8988T (cell line): ENCODE measurements at regions not wholly inside any gene's neighbourhood (a gene's known extent, or its start where the extent isn't known, plus 50 kb on each side); places are given as distances from the start of the nearest gene placed in this dataset.
"Not testable (repeated sequence)": the region's sequence is repeated elsewhere in the genome, so short reads cannot be mapped to it uniquely, and the experiment has no call there.

Experiments
- DNase-seq: peaks from one replicate; pipeline ENCODE4 v3.0.0; 2011

DNA sequence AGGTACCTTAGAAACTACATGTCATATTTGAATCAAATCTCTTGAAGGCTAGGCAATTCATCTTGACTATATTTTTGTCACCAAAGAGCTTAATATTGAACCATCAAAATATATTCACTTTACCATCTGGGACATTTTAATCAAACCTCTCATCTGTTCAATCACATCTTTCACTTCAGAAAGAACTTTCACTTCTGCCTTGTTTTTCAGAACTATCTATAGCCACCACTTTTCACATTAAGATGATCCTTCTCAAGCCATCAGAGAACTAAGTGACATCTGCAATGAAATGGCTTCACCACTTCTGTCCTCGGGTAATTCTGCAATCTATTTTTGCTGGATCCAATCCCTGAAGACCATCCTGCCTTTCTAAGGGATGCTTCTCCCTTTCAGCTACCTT, 57.8 kb downstream of the OR2B2 start:
- DNase-seq = no peak

DNA sequence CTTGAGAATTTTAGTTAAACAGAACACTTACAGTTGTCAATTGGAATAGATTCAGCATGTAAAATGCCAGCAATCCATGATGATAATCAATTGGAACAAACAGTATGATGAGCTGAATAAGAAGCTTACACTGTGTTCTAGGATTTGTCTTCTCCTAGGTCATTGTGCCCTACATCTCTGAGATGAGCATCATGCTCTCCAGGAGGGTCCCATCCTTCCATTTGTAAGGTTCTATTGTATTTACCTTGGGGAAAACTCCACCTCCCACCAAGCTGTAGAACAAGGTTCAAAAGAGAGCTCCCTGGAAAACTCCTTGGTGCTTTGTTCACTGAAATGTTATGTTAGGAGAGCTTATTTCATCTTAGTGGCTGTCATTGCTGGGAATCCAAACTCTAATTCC, 60.8 kb downstream of the OR2B2 start:
- no peak for DNase-seq

DNA sequence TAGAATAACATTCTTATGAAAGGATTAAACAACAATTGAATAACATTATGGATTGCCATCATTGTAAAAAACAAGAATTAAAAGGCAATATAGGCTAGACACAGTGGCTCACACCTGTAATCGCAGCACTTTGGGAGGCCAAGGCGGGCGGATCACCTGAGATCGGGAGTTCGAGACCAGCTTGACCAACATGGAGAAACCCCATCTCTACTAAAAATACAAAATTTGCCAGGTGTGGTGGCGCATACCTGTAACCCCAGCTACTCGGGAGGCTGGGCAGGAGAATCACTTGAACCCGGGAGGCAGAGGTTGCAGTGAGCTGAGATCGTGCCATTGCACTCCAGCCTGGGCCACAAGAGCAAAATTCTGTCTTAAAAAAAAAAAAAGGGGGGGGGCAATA, 63.2 kb downstream of the OR2B2 start:
- DNase-seq = not testable (repeated sequence)

DNA sequence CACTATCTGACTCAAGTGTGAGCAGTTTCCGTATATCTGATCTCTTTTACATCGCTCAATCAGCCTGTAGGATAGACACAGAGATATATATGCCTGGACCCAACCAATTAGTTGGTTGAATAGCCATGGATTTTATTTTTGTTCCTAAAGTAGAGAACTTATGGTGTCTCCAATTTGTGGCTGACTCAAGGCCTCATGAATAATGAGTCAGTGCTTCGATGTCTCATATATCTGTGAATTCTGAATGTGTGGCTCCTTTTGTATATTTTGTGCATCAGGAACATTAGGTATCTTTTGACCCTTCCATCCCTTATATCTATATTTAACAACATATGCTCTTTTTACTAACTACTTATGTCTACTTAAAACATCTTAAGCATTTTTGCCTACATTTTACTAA, 64.5 kb downstream of the OR2B2 start:
- no peak for DNase-seq

DNA sequence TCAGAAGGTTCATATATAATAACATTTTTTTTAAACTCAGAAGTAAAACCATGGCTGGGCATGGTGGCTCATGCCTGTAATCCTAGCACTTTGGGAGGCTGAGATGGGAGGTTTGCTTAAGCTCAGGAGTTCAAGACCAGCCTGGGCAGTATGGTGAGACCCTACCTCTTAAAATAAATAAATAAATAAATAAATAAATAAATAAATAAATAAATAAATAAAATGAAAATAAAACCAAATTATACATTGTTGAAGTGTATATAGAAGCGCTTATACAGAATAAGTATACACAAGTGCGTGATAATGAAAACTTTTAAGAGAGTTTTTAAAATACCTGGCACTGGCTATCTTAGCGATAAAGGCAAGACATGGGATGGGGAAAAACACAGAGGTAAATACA, 71.6 kb downstream of the OR2B2 start:
- DNase-seq = no peak

DNA sequence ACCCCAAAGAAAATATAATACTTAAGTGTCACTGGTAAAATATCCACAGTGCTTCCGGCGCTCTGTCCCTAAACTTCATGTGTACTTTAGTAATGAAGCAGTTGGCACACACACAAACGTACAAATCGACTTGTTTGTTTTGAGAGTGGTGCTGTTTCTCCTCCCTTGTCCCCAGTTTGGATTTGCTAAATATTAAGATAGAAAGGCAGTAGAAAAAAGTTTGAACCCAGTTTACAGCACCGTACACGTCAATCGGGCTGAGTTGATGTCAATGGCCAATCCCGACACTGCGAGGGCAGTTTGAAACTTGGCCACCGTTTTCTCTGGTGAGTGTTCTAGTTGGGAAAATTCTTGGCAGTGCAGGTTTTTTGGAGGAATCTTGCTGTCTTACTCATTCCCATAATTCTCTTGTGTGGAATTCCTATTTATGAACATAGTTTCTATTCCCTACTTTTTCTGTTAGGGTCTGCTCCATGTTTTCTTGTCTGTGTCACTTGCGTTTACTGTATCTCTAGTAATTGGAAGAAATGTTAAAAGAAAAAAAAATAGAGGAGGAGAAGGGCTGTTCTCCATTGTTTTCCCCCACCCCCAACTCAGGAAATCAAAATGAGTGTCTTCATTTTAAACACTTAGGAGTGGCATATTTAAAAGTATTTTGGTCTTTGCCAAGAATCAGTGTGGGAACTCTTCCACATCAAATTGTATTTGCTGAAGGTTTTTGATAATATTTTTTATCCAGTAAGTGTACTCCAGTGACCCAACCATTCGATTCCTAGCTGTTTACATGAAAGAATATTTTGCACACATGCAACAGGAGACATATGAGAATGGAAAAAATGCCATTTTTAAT, 72.3 kb downstream of the OR2B2 start:
- DNase-seq = no peak

DNA sequence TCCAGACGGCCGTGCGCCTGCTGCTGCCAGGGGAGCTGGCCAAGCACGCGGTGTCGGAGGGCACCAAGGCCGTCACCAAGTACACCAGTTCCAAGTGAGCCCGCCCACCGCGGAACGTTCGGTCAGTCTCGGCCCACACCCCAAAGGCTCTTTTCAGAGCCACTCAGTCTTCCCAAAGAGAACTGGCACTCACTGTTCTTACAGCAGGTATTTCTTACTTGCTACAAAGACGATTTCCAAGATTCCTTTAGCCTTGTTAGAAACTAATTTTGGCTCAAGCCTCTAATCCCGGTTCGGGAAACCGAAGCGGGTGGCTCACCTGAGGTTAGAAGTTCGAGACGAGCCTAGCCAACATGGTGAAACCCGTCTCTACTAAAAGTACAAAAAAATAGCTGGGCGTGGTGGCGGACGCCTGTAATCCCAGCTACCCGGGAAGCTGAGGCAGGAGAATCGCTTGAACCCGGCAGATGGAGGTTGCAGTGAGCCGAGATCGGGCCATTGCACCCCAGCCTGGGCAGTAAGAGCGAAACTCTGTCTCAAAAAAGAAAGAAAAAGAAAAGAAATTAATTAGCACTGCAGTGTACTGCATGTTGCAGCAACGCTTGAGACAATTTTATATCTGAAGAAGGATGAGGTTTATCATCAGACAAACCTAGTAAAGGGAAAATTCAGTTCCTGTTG, 73.1 kb downstream of the OR2B2 start:
- no peak for DNase-seq

DNA sequence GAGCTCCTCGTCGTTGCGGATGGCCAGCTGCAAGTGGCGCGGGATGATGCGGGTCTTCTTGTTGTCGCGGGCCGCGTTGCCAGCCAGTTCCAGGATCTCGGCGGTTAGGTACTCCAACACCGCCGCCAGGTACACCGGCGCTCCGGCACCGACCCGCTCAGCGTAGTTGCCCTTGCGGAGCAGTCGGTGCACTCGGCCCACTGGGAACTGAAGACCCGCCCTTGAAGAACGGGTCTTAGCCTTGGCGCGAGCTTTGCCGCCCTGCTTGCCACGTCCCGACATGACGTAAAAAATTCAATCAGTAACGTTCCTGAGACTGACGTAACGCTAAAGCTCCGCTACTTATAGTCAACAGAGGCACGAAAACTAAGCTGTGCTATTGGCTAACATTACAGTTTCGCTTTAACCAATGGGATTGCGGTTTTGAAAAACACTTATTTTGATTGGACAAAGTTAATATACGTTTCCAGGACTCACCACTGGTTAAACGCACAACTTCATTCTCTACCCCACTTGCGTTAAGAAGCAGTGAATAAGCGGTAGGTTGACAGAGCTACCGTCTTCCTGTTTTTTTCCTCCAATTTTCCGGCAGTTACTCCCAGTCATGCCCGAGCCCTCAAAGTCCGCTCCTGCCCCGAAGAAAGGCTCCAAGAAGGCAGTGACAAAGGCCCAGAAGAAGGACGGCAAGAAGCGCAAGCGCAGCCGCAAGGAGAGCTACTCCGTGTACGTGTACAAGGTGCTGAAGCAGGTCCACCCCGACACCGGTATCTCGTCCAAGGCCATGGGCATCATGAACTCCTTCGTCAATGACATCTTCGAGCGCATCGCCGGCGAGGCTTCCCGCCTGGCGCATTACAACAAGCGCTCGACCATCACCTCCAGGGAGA, 73.9 kb downstream of the OR2B2 start:
- no peak for DNase-seq

DNA sequence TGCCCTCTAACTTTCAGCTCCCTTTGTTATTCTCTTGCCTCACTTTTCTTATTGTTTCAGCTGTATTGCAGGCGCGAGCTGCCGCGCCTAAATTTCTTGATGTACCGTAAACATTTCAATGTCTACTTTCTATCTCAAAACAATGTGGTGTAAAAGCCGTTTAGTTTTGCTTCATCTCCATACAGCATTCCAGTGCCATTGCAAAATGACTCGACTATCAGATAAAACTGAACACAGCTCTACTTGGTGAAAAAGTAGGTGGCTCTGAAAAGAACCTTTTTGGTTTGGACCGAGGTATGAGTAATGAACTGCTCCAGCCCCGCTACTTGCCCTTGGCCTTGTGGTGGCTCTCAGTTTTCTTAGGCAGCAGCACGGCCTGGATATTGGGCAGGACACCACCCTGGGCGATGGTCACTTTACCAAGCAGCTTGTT, 74.6 kb downstream of the OR2B2 start:
- no peak for DNase-seq

DNA sequence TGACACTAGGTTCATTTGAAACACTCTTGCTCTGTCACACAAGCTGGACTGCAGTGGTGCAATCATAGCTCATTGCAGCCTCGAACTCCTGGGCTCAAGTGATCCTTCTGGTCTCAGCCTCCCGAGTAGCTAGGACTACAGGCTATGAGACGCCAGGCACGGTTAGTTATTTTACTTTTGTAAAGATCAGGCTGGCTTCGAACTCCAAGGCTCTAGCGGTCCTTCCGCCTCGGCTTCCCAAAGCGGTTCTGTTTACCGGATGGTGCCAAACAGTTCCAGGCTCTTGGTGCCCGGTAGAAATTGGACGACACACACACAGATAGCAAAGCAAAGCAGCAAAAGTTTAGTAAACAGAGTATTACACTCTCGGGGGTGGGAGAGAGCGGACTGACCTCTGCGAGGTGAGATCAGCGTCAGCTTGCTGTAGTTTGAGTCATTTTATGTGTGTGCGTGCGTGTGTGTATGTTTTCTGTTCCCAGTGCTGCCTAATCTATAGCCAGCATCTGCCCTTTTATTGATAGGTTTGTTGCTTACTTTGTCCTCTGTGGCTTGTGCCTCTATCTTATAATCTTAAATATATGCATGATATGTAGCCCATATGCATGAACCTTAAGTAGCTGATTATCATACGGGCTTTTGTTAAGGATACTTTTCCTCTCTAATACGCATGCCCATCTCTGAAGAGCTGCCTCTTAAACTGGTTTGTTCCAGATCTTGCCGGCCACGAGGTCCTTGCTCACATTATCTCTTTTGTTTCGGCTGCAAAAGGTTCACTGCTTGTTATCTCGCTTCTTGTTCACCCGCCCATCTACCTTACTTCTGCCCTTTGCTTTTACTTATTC, 75.2 kb downstream of the OR2B2 start:
- DNase-seq = no peak

DNA sequence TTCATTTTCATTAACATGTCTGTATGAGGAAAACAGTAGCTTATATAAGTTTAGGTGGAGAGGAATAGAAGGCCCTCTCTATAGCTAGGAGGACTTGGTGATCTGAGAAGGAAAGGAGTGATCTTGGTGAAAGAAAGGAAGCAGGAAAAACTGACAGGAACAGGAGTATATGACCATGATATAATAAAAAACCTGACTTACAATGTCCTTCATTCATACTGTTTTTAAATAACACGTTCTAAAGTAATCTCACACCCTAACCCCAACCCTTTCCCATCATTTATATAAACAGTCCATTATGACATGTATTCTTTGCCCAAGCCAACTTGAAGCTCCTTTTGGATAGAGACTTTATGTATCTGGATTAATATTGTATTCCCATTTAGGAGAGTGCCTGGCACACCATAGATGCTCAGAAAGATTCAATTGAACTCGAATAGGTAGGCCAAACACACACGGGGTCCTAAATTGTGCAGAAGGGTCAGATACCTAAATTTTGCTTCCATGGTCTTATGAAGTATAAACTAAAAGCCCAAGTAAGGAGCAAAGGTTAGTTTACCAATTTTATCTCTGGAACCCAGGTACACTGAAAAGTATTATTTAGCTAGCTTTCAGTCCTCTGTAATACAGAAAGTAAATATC, 75.9 kb downstream of the OR2B2 start:
- no peak for DNase-seq

DNA sequence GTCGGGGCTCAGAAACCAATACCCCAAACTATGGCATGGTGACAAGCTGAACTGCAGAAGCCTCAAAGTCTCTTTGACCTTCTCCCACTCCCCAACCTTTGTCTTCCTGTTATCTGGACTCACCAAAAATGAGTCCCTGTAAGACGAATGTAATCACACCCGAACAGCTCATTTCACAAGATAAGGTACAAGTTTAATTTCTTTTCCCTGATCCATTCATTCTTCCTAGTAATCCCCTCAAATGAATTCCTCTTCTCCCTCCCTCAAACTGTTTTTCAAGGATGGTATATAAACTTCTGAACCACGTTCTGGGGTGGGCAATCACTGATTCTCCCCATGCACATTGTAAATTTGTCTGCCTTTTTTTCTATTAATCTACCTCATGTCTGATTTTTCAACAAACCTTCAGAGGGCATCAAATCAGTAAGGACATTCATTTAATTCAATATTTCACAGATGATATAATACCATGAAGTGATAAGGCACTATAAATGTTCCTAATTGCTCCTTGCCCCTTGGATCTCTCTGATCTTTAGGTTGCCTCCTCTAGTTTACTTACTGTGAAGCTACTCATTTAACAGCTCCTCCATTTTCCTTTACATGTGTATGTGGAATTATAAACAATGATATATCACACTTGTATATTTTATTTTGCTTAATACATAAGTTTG, 77.2 kb downstream of the OR2B2 start:
- no peak for DNase-seq

DNA sequence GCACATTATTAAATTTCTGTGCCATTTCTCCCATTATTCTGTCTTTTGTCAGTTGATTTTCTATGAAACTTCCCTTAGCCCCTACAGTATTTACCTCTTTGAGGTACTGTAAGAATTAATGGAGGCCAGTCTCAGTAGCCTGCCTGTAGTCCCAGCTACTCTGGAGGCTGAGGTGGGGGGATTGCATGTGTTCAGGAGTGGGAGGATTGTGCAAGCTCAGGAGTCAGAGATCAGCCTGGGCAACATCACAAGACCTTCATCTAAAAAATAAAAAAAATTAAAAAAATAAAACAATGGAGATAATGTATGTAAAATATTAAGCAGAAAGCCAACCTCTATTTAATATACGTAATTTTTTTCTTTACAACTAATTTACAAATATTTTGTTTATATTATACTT, 77.8 kb downstream of the OR2B2 start:
- DNase-seq = no peak

DNA sequence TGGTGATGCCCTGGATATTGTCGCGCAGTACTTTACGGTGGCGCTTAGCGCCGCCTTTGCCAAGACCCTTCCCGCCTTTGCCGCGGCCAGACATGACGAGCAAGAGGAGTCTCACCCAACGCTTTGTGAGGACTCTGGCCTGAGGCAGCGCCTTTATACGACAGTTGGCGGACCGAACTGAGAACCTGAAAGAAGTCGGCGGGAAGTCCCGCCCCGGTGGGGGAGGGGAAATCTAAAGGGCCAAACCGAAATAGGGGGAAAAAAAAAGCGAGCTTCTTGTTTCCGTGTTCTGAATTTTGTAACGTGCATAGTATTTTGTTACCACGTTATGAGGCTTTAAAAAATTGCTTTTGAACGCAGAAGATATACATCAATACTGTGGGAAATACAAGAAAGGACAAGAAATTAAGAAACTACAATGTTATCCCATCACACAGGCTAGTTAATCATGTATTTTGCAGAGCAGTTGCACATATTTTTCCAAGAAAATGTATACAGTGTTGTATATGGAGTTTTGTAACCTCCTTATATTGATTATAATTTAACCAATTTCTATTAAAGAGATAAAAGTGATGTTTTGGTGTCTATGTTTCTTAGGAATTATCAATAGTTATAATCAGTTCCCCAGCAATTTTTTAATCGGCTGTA, 80.6 kb downstream of the OR2B2 start:
- DNase-seq = not testable (repeated sequence)

DNA sequence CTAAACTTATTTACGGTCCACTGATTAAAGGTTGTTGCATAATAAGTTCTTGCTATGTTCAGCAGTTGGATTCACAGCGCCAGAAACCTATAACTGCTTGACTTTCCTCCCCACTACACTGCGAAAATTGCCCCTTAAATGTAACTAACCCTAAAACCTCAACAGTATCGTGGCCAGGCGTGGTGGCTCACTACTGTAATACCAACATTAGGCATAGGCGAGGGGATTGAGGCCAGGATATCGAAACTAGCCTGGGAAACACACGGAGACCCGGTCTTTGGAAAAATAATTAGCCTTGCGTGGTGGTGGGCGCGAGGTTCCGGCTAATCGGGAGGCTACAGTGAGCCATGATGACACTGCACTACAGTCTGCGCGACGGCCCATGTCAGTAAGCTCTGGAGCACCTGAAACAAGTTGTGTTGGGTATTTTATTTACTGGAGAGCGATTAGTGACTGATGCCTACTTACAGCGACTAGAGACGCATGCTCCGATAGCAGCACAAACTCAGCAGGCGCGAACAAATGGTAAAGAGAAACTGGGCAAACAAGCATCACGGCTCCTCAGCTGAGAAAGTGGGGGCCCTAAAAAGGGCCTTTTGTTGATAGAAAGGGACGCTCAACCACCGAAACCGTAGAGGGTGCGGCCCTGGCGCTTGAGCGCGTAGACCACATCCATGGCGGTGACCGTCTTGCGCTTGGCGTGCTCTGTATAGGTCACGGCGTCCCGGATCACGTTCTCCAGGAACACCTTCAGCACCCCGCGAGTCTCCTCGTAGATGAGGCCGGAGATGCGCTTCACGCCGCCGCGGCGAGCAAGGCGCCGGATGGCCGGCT, 81.4 kb downstream of the OR2B2 start:
- not testable (repeated sequence) for DNase-seq

DNA sequence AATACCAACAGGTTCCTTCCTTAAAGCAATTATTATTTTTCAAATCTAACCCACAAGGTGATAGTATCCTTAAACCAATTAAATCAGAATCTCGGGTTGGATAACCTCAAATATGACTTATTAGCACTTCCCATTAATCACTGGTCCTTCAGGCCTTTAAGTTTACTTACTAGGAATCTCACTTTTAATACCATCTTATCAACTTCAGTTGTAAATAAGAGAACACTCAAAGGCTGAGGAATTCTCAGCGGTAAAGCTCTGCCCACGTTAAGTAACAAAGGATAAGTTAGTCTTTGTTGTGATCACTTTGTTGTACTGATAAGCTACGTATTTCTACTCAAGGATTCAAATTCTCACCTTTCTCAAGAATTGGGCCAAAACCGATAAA, 82.0 kb downstream of the OR2B2 start:
- no peak for DNase-seq

DNA sequence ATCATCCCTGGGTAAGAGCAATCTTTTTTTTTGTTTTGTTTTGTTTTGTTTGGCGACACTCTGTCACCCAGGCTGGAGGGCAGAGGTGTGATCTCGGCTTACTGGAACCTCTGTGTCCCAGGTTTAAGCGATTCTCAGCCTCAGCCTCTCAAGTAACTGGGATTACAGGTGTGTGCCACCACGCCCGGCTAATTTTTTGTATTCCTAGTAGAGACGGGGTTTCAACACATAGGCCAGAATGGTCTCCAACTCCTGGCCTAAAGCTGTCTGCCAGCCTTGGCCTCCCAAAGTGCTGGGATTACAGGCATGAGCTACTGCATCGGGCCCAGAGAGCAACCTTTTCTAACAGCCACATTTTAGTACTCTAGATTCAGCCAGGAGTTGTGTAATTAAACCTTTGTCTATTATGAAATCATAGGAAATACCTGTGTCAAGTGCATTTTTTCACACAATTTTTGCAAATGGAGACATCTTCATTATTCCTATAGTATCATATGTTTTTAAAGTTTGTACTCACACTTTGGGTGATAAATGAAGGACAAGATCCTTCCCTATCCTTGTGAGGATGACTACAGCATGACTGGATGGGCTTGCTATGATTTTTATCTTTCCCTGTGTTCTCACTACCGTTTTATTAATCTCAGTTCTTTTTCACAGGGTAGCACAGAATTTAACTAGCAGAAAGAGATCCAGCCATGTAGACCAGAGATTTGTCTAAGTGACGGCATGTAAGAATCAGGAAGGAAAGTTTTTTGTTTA, 82.6 kb downstream of the OR2B2 start:
- no peak for DNase-seq

DNA sequence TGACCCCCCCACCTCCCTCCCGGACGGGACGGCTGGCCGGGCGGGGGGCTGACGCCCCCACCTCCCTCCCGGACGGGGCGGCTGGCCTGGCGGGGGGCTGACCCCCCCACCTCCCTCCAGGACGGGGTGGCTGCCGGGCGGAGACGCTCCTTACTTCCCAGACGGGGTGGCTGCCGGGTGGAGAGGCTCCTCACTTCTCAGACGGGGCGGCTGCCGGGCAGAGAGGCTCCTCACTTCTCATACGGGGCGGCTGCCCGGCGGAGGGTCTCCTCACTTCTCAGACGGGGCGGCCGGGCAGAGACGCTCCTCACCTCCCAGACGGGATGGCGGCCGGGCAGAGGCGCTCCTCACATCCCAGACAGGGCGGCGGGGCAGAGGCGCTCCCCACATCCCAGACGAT, 84.7 kb downstream of the OR2B2 start:
- DNase-seq = not testable (repeated sequence)

DNA sequence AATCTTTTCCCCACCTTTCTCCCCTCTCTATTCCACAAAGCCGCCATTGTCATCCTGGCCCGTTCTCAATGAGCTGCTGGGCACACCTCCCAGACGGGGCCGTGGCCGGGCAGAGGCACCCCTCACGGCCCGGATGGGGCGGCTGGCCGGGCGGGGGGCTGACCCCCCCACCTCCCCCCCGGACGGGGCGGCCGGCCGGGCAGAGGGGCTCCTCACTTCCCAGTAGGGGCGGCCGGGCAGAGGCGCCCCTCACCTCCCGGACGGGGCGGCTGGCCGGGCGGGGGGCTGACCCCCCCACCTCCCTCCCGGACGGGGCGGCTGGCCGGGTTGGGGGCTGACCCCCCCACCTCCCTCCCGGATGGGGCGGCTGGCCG, 85.6 kb downstream of the OR2B2 start:
- DNase-seq = not testable (repeated sequence)
